SK-N-SH (cell line): ENCODE measurements at regions not wholly inside any gene's neighbourhood (a gene's known extent, or its start where the extent isn't known, plus 50 kb on each side); places are given as distances from the start of the nearest gene placed in this dataset.

ENCODE experiments used
- CTCF ChIA-PET: fragments of 300-600, 350-600 bp; formaldehyde crosslinking; extraction: SDS; loops from one replicate; lab custom pipeline; 2021; lab: Yijun Ruan, JAX
- POLR2A ChIA-PET: fragments of 350-600 bp; sonication (Branson Sonifier 250); formaldehyde crosslinking; extraction: SDS; loops from one replicate; lab custom pipeline; 2020; ENCODE audit warnings: antibody characterized with exemption, inconsistent platforms; lab: Yijun Ruan, JAX
- DNase-seq: peaks from one replicate; pipeline ENCODE4 v3.0.0; 2012
- H2AFZ ChIP-seq: fragments of 200-600 bp; sonication (generic); 2 replicates; pipeline ENCODE4 v1.8.1; 2016; ENCODE audit warnings: antibody characterized with exemption, mild to moderate bottlenecking, low read depth
- H3F3A ChIP-seq: fragments of 200-600 bp; sonication (generic); replicated peaks from 2 replicates; pipeline ENCODE3; 2016; ENCODE audit warnings: antibody characterized with exemption, mild to moderate bottlenecking; ENCODE audit not compliant: insufficient read depth
- H3K27ac ChIP-seq, 2 experiments: fragments of 200-500 bp in 1 of 2; fragments of 200-600 bp in 1 of 2; sonication (Bioruptor generic) in 1 of 2; sonication (generic), shearing (Covaris generic) in 1 of 2; 2 replicates each; pipeline versions ENCODE4 v1.5.1 to v1.6.1; 2014 to 2016; ENCODE audit warnings: low read depth in 2 of 2, inconsistent platforms in 1 of 2, low read length in 1 of 2, mild to moderate bottlenecking in 1 of 2, mixed read lengths in 1 of 2
- H3K27me3 ChIP-seq: fragments of 200-600 bp; sonication (generic), shearing (Covaris generic); 2 replicates; pipeline ENCODE4 v1.6.1; 2016; ENCODE audit warnings: mixed run types; ENCODE audit not compliant: insufficient read depth
- H3K36me3 ChIP-seq, 2 experiments: fragments of 200-500 bp in 1 of 2; fragments of 200-600 bp in 1 of 2; sonication (Bioruptor generic) in 1 of 2; sonication (generic) in 1 of 2; replicated peaks in 1 of 2; 2 replicates each; pipeline versions ENCODE3 to v1.5.1; 2014 to 2016; ENCODE audit warnings: low read length in 1 of 2, mild to moderate bottlenecking in 1 of 2; ENCODE audit not compliant: insufficient read depth in 2 of 2, control insufficient read depth in 1 of 2
- H3K4me1 ChIP-seq, 2 experiments: fragments of 200-500 bp in 1 of 2; fragments of 200-600 bp in 1 of 2; sonication (Bioruptor generic) in 1 of 2; sonication (generic), shearing (Covaris generic) in 1 of 2; 2 replicates each; pipeline versions ENCODE4 v1.5.1 to v1.6.1; 2014 to 2016; ENCODE audit warnings: low read depth in 1 of 2, low read length in 1 of 2, mixed run types in 1 of 2; ENCODE audit not compliant: insufficient read depth in 2 of 2, control insufficient read depth in 1 of 2
- H3K4me2 ChIP-seq: fragments of 200-600 bp; sonication (generic), shearing (Covaris generic); 2 replicates; pipeline ENCODE4 v1.6.1; 2017; ENCODE audit warnings: mixed run types
- H3K4me3 ChIP-seq, 2 experiments: fragments of 200-500 bp in 1 of 2; fragments of 200-600 bp in 1 of 2; sonication (Bioruptor generic) in 1 of 2; sonication (generic), shearing (Covaris generic) in 1 of 2; 2 replicates each; pipeline versions ENCODE4 v1.5.1 to v1.8.1; 2014 to 2016; ENCODE audit warnings: low read depth in 2 of 2, inconsistent platforms in 1 of 2, low read length in 1 of 2, mild to moderate bottlenecking in 1 of 2, mixed read lengths in 1 of 2, moderate library complexity in 1 of 2
- H3K79me2 ChIP-seq: fragments of 200-600 bp; sonication (generic); 2 replicates; pipeline ENCODE4 v1.8.1; 2017; ENCODE audit warnings: mild to moderate bottlenecking; ENCODE audit not compliant: insufficient read depth
- H3K9ac ChIP-seq: fragments of 200-600 bp; sonication (generic); 2 replicates; pipeline ENCODE4 v1.6.1; 2017; ENCODE audit warnings: mixed run types
- H3K9me2 ChIP-seq: fragments of 200-600 bp; sonication (generic); 2 replicates; pipeline ENCODE4 v1.6.1; 2017; ENCODE audit warnings: mixed run types
- H3K9me3 ChIP-seq: fragments of 200-600 bp; sonication (generic); 2 replicates; pipeline ENCODE4 v1.6.1; 2017; ENCODE audit warnings: mixed run types, mild to moderate bottlenecking, moderate library complexity
- H4K20me1 ChIP-seq: fragments of 200-600 bp; sonication (generic); 2 replicates; pipeline ENCODE4 v1.6.1; 2017; ENCODE audit warnings: mild to moderate bottlenecking, mixed run types; ENCODE audit not compliant: insufficient read depth
- CHD2 ChIP-seq: fragments of 150-350 bp; IDR thresholded peaks from 2 replicates; pipeline ENCODE4 v1.6.1; 2018; ENCODE audit warnings: low read length; ENCODE audit not compliant: partially characterized antibody
- ELF1 ChIP-seq: IDR thresholded peaks from 2 replicates; pipeline ENCODE4 v1.4.0; 2012
- EP300 ChIP-seq, 2 experiments: IDR thresholded peaks; 2 replicates each; pipeline versions ENCODE4 v1.4.0 to v1.6.1; 2012; ENCODE audit warnings: borderline replicate concordance in 1 of 2, low read depth in 1 of 2, low read length in 1 of 2
- FOXJ3 ChIP-seq: sonication (generic); formaldehyde crosslinking; IDR thresholded peaks from 2 replicates; pipeline ENCODE4 v1.5.1; 2020; ENCODE audit warnings: mild to moderate bottlenecking, missing genetic modification reagents
- FOXM1 ChIP-seq: IDR thresholded peaks from 2 replicates; pipeline ENCODE4 v1.4.0; 2012; ENCODE audit warnings: low read depth, mild to moderate bottlenecking
- GABPA ChIP-seq: IDR thresholded peaks from 2 replicates; pipeline ENCODE4 v1.4.0; 2012; ENCODE audit warnings: low read depth, mild to moderate bottlenecking
- IRF3 ChIP-seq: fragments of 150-350 bp; IDR thresholded peaks from 2 replicates; pipeline ENCODE4 v1.6.1; 2016; ENCODE audit warnings: mild to moderate bottlenecking, low read depth, low read length
- NFIC ChIP-seq: IDR thresholded peaks from 2 replicates; pipeline ENCODE4 v1.4.0; 2012; ENCODE audit warnings: borderline replicate concordance
- NRF1 ChIP-seq: IDR thresholded peaks from 2 replicates; pipeline ENCODE4 v1.6.1; 2012; ENCODE audit warnings: low read depth, mild to moderate bottlenecking, low read length
- RAD21 ChIP-seq: IDR thresholded peaks from 2 replicates; pipeline ENCODE4 v1.6.1; 2012; ENCODE audit warnings: mild to moderate bottlenecking, low read length
- REST ChIP-seq: IDR thresholded peaks from 2 replicates; pipeline ENCODE4 v1.6.1; 2012; ENCODE audit warnings: mild to moderate bottlenecking, low read depth, low read length, moderate library complexity
- RFX5 ChIP-seq: IDR thresholded peaks from 2 replicates; pipeline ENCODE4 v1.6.1; 2012; ENCODE audit warnings: mild to moderate bottlenecking, improper control_type of control experiment, low read length
- SIN3A ChIP-seq: IDR thresholded peaks from 2 replicates; pipeline ENCODE4 v1.6.1; 2012; ENCODE audit warnings: low read depth, mild to moderate bottlenecking, low read length, moderate library complexity, borderline replicate concordance
- TAF1 ChIP-seq: IDR thresholded peaks from 2 replicates; pipeline ENCODE4 v1.6.1; 2012; ENCODE audit warnings: low read depth, mild to moderate bottlenecking, low read length, moderate library complexity, borderline replicate concordance
- USF2 ChIP-seq: fragments of 150-350 bp; IDR thresholded peaks from 2 replicates; pipeline ENCODE4 v1.6.1; 2017; ENCODE audit warnings: antibody characterized with exemption, low read length, low read depth, borderline replicate concordance
- YY1 ChIP-seq: IDR thresholded peaks from 2 replicates; pipeline ENCODE4 v1.4.0; 2012; ENCODE audit warnings: low read depth, mild to moderate bottlenecking
- WGBS: methylation state at CpG from one replicate; pipeline ENCODE4 v1.1.6; 2017; ENCODE audit warnings: low lambda C conversion rate; 5-methylcytosine and 5-hydroxymethylcytosine counted together

- H3K4me1 ChIP-seq, result peaks cover 0 to 7% of the 10 kb centered on the region in 2 experiments; a peak in 1 of 4 replicates
- no peak for TF ChIP-seq EP300 (IDR thresholded peaks at IDR 0.05; ENCODE audit: borderline replicate concordance in 1 of 2, low read depth in 1 of 2, low read length in 1 of 2)
- no peak for TF ChIP-seq IRF3
- TF ChIP-seq USF2, result no peak
- TF ChIP-seq GABPA, result no peak
- no peak for TF ChIP-seq YY1
- TF ChIP-seq FOXM1, result no peak
- no peak for TF ChIP-seq SIN3A
- TF ChIP-seq NRF1, result no peak
- TF ChIP-seq ELF1, result no peak
- TF ChIP-seq FOXJ3 (CRISPR knock-in tag), result no peak
- no peak for TF ChIP-seq REST
- TF ChIP-seq CHD2, result no peak
- TF ChIP-seq TAF1, result no peak
- no peak for TF ChIP-seq RAD21
- TF ChIP-seq RFX5, result no peak
- TF ChIP-seq NFIC, result no peak
- no peaks in the 10 kb centered on the region for H3K9me2 ChIP-seq
- 71% methylated on average over 7 of the region's 7 CpGs for WGBS
- H4K20me1 ChIP-seq, result no peaks in the 10 kb centered on the region
- no peaks in the 10 kb centered on the region for H3K36me3 ChIP-seq
- no peaks in the 10 kb centered on the region for H3K9me3 ChIP-seq
- H3K4me3 ChIP-seq, result no peak overlapping the region
- DNase-seq, result no peak
- no peak overlapping the region for H3K27ac ChIP-seq
- no peak overlapping the region for H3K4me2 ChIP-seq
- no peaks in the 10 kb centered on the region for H3K79me2 ChIP-seq
- no peaks in the 10 kb centered on the region for H3K27me3 ChIP-seq
- CTCF ChIA-PET, result interaction anchor here (0.7 kb wide), 1 partner anchor 1059 kb away, joined by 3 read pairs; no protein-coding TSS in a partner anchor
- H2AFZ ChIP-seq, result no peak overlapping the region
- POLR2A ChIA-PET, result no interaction called here
- H3K9ac ChIP-seq, result no peak overlapping the region
- H3F3A ChIP-seq, result no peaks in the 10 kb centered on the region
These were observed 609.5 kb upstream of the ARID1B start for GRCh38 chr6:156167625-156168071.
